HCT116 (cell line): ENCODE measurements at regions not wholly inside any gene's neighbourhood (a gene's known extent, or its start where the extent isn't known, plus 50 kb on each side); places are given as distances from the start of the nearest gene placed in this dataset.

Source experiments
- ATAC-seq: fragments of 200-7000 bp; cut with Tn5 transposase; 2 replicates; pipeline ENCODE4 v1.9.1; 2020; ENCODE audit warnings: mild to moderate bottlenecking, moderate library complexity
- BruUV-seq: library from RNA; stranded (reverse); fragments of 400-500 nt; replicated peaks from 2 replicates; lab custom pipeline; 2021; lab: Mats Ljungman, UMichigan
- CTCF ChIA-PET: fragments of 300-600 bp; sonication (Branson Sonifier 250); formaldehyde crosslinking; loops from one replicate; lab custom pipeline; 2021; ENCODE audit warnings: antibody characterized with exemption; lab: Charles Lee
- POLR2A ChIA-PET: fragments of 300-600, 350-600 bp; sonication (Branson Sonifier 250); formaldehyde crosslinking; loops from one replicate; lab custom pipeline; 2021; ENCODE audit warnings: antibody characterized with exemption; lab: Charles Lee
- RAD21 ChIA-PET, 2 experiments: fragments of 300-600 bp; sonication (Branson Sonifier 250); formaldehyde crosslinking; loops; one replicate each; lab custom pipeline; 2023; ENCODE audit warnings: low total read pairs in 2 of 2; ENCODE audit not compliant: uncharacterized antibody in 2 of 2, unreplicated experiment in 2 of 2, low non-redundant PET in 1 of 2; lab: Charles Lee
- DNase-seq: peaks from one replicate; pipeline ENCODE4 v3.0.0-alpha.2; 2010; ENCODE audit warnings: low read depth, low spot score
- H2AFZ ChIP-seq: fragments of 200-600 bp; shearing (Covaris generic), sonication (generic); 2 replicates; pipeline ENCODE4 v1.6.1; 2017; ENCODE audit warnings: low read depth, mixed run types, mixed read lengths, antibody characterized with exemption, low read length; ENCODE audit not compliant: poor library complexity, severe bottlenecking
- H3K27ac ChIP-seq: 2 replicates; pipeline ENCODE4 v1.5.1; 2012; ENCODE audit warnings: low read depth, low read length
- H3K27me3 ChIP-seq: fragments of 200-600 bp; sonication (generic); 2 replicates; pipeline ENCODE4 v1.6.1; 2016; ENCODE audit warnings: mixed run types, low read length, mixed read lengths; ENCODE audit not compliant: insufficient read depth
- H3K36me3 ChIP-seq, 2 experiments: fragments of 200-500 bp in 1 of 2; fragments of 200-600 bp in 1 of 2; sonication (Bioruptor generic) in 1 of 2; sonication (generic) in 1 of 2; 2 replicates each; pipeline versions ENCODE4 v1.5.1 to v1.6.1; 2014 to 2016; ENCODE audit warnings: low read length in 2 of 2, inconsistent platforms in 1 of 2, mixed read lengths in 1 of 2, mixed run types in 1 of 2; ENCODE audit not compliant: insufficient read depth in 2 of 2, control insufficient read depth in 1 of 2
- H3K4me1 ChIP-seq, 2 experiments: fragments of 200-600 bp in 1 of 2; sonication (generic) in 1 of 2; 2 replicates each; pipeline versions ENCODE4 v1.5.1 to v1.6.1; 2012 to 2017; ENCODE audit warnings: low read length in 2 of 2, inconsistent platforms in 1 of 2, mild to moderate bottlenecking in 1 of 2, mixed read lengths in 1 of 2, mixed run types in 1 of 2, moderate library complexity in 1 of 2; ENCODE audit not compliant: insufficient read depth in 2 of 2, control insufficient read depth in 1 of 2
- H3K4me2 ChIP-seq: fragments of 200-600 bp; sonication (generic); 2 replicates; pipeline ENCODE4 v1.6.1; 2017; ENCODE audit warnings: mixed run types, low read length, mixed read lengths
- H3K4me3 ChIP-seq, 2 experiments: fragments of 200-600 bp in 1 of 2; sonication (generic) in 1 of 2; replicated peaks in 1 of 2; 2 replicates each; pipeline ENCODE4 v1.5.1; 2011 to 2016; ENCODE audit warnings: low read length in 2 of 2, control low read depth in 1 of 2, low read depth in 1 of 2, mild to moderate bottlenecking in 1 of 2, mixed read lengths in 1 of 2, mixed run types in 1 of 2
- H3K79me2 ChIP-seq: fragments of 200-600 bp; sonication (generic); 2 replicates; pipeline ENCODE4 v1.6.1; 2017; ENCODE audit warnings: mild to moderate bottlenecking, mixed run types, low read length, moderate library complexity, mixed read lengths; ENCODE audit not compliant: insufficient read depth
- H3K9ac ChIP-seq: fragments of 200-600 bp; sonication (generic); 2 replicates; pipeline ENCODE4 v1.6.1; 2016; ENCODE audit warnings: low read length, mixed read lengths
- H3K9me2 ChIP-seq: fragments of 200-600 bp; sonication (generic), shearing (Covaris generic); 2 replicates; pipeline ENCODE4 v1.6.1; 2017; ENCODE audit warnings: mixed run types, mild to moderate bottlenecking, moderate library complexity; ENCODE audit not compliant: insufficient read depth
- H3K9me3 ChIP-seq, 2 experiments: fragments of 200-500 bp in 1 of 2; fragments of 200-600 bp in 1 of 2; sonication (Bioruptor generic) in 1 of 2; sonication (generic) in 1 of 2; 2 replicates each; pipeline ENCODE4 v1.6.1; 2014 to 2017; ENCODE audit warnings: low read length in 2 of 2, mixed read lengths in 2 of 2, inconsistent platforms in 1 of 2, low read depth in 1 of 2, mild to moderate bottlenecking in 1 of 2, mixed run types in 1 of 2, moderate library complexity in 1 of 2; ENCODE audit not compliant: control insufficient read depth in 1 of 2, insufficient read depth in 1 of 2
- H4K20me1 ChIP-seq: fragments of 200-600 bp; sonication (generic), shearing (Covaris generic); 2 replicates; pipeline ENCODE4 v1.6.1; 2017; ENCODE audit warnings: mixed run types, mild to moderate bottlenecking, moderate library complexity; ENCODE audit not compliant: insufficient read depth
- ATF3 ChIP-seq: IDR thresholded peaks from 2 replicates; pipeline ENCODE4 v1.6.1; 2012
- CBX3 ChIP-seq: IDR thresholded peaks from 2 replicates; pipeline ENCODE4 v1.6.1; 2012; ENCODE audit warnings: low read depth
- CEBPB ChIP-seq: IDR thresholded peaks from 2 replicates; pipeline ENCODE4 v1.6.1; 2012; ENCODE audit warnings: low read depth
- CTCF ChIP-seq, 3 experiments: fragments of 200-600 bp in 1 of 3; sonication (generic) in 1 of 3; IDR thresholded peaks in 2 of 3; conservative IDR thresholded peaks in 1 of 3; 2 replicates each; pipeline ENCODE4 v1.5.1; 2012 to 2017; ENCODE audit warnings: low read depth in 2 of 3, low read length in 2 of 3, antibody characterized with exemption in 1 of 3, borderline replicate concordance in 1 of 3, control low read depth in 1 of 3, mild to moderate bottlenecking in 1 of 3, mixed read lengths in 1 of 3, mixed run types in 1 of 3, moderate library complexity in 1 of 3; ENCODE audit not compliant: insufficient read depth in 1 of 3
- EGR1 ChIP-seq: IDR thresholded peaks from 2 replicates; pipeline ENCODE4 v1.6.1; 2012; ENCODE audit warnings: low read depth
- ELF1 ChIP-seq: IDR thresholded peaks from 2 replicates; pipeline ENCODE4 v1.6.1; 2012; ENCODE audit warnings: low read depth, borderline replicate concordance
- EZH2 ChIP-seq: fragments of 200-600 bp; sonication (generic); IDR thresholded peaks from 2 replicates; pipeline ENCODE4 v1.6.1; 2017; ENCODE audit warnings: antibody characterized with exemption, mixed run types
- EZH2phosphoT487 ChIP-seq: fragments of 200-600 bp; IDR thresholded peaks from 2 replicates; pipeline ENCODE4 v1.6.1; 2018; ENCODE audit warnings: antibody characterized with exemption, borderline replicate concordance
- FOSL1 ChIP-seq: IDR thresholded peaks from 2 replicates; pipeline ENCODE4 v1.6.1; 2012; ENCODE audit warnings: low read depth
- JUND ChIP-seq: IDR thresholded peaks from 2 replicates; pipeline ENCODE4 v1.6.1; 2012
- MAX ChIP-seq: IDR thresholded peaks from 2 replicates; pipeline ENCODE4 v1.6.1; 2012
- POLR2AphosphoS5 ChIP-seq: IDR thresholded peaks from 2 replicates; pipeline ENCODE4 v1.6.1; 2011; ENCODE audit warnings: mild to moderate bottlenecking, low read depth, low read length, moderate library complexity
- REST ChIP-seq: IDR thresholded peaks from 2 replicates; pipeline ENCODE4 v1.6.1; 2012; ENCODE audit warnings: low read depth
- SIN3A ChIP-seq: IDR thresholded peaks from 2 replicates; pipeline ENCODE4 v1.6.1; 2012; ENCODE audit warnings: low read depth
- SP1 ChIP-seq: IDR thresholded peaks from 2 replicates; pipeline ENCODE4 v1.6.1; 2012; ENCODE audit warnings: low read depth
- TCF7L2 ChIP-seq: IDR thresholded peaks from 2 replicates; pipeline ENCODE4 v1.7.0; 2011; ENCODE audit warnings: borderline replicate concordance, inconsistent platforms; ENCODE audit not compliant: insufficient read depth, insufficient read length; ENCODE audit errors: extremely low read depth
- YY1 ChIP-seq: IDR thresholded peaks from 2 replicates; pipeline ENCODE4 v1.6.1; 2011; ENCODE audit warnings: low read length, low read depth, moderate library complexity, mild to moderate bottlenecking; ENCODE audit not compliant: insufficient replicate concordance; ENCODE audit errors: extremely low read depth
- ZBTB33 ChIP-seq: IDR thresholded peaks from 2 replicates; pipeline ENCODE4 v1.6.1; 2011; ENCODE audit warnings: mild to moderate bottlenecking, low read length, moderate library complexity; ENCODE audit not compliant: insufficient replicate concordance; ENCODE audit errors: extremely low read depth
- ZFX ChIP-seq: fragments of 450-650 bp; IDR thresholded peaks from 2 replicates; pipeline ENCODE4 v1.6.1; 2017
- ZNF274 ChIP-seq: fragments of 200-500 bp; sonication (Bioruptor generic); IDR thresholded peaks from 2 replicates; pipeline ENCODE4 v1.6.1; 2014; ENCODE audit warnings: mild to moderate bottlenecking, low read depth, low read length, inconsistent platforms
- intact Hi-C: fragments of 100-400 bp; cut with micrococcal nuclease; formaldehyde crosslinking; loops from 2 replicates; pipeline ENCODE4 v1.10.0; 2022

- Histone ChIP-seq H3K79me2 (no peaks in the 10 kb centered on the region), H3K27me3 (no peaks in the 10 kb centered on the region), H3K9me2 (no peaks in the 10 kb centered on the region), H3K36me3 (no peaks in the 10 kb centered on the region), H3K27ac (no peak overlapping the region), H3K4me2 (no peak overlapping the region), H3K4me3 (no peak overlapping the region), H3K9ac (no peak overlapping the region), H2AFZ (no peak overlapping the region), H4K20me1 (no peaks in the 10 kb centered on the region), H3K9me3 (peaks cover 7 to 25% of the 10 kb centered on the region in 2 experiments; a peak in 2 of 4 replicates), H3K4me1 (no peaks in the 10 kb centered on the region)
- intact Hi-C loops: no loop called here
- ATAC-seq (no peak), DNase-seq (no peak)
- POLR2A ChIA-PET: no interaction called here
- RAD21 ChIA-PET: no interaction called here
- no TSS peak for BruUV-seq
- CTCF ChIA-PET: no interaction called here
- no peak for TF ChIP-seq TCF7L2
- TF ChIP-seq FOSL1: no peak
- no peak for TF ChIP-seq SP1
- TF ChIP-seq SIN3A: no peak
- TF ChIP-seq ATF3: no peak
- no peak for TF ChIP-seq MAX
- TF ChIP-seq POLR2AphosphoS5: no peak
- TF ChIP-seq CTCF (IDR thresholded peaks at IDR 0.05 in 2 of 3, conservative IDR thresholded peaks at IDR 0.05 in 1 of 3; ENCODE audit: borderline replicate concordance in 1 of 3, insufficient read depth in 1 of 3, low read depth in 2 of 3, low read length in 2 of 3): no peak
- TF ChIP-seq EZH2phosphoT487: no peak
- no peak for TF ChIP-seq CBX3
- TF ChIP-seq REST: no peak
- TF ChIP-seq YY1: no peak
- no peak for TF ChIP-seq ELF1
- TF ChIP-seq EZH2: no peak
- TF ChIP-seq ZNF274: no peak
- TF ChIP-seq JUND: no peak
- TF ChIP-seq EGR1: no peak
- TF ChIP-seq ZBTB33: no peak
- TF ChIP-seq ZFX: no peak
- no peak for TF ChIP-seq CEBPB
Observed at GRCh38 chr4:65773636-65774035, 103.3 kb upstream of the EPHA5 start.
